ENCODE measurements at regions not wholly inside any gene's neighbourhood (a gene's known extent, or its start where the extent isn't known, plus 50 kb on each side); places are given as distances from the start of the nearest gene placed in this dataset.

DNA sequence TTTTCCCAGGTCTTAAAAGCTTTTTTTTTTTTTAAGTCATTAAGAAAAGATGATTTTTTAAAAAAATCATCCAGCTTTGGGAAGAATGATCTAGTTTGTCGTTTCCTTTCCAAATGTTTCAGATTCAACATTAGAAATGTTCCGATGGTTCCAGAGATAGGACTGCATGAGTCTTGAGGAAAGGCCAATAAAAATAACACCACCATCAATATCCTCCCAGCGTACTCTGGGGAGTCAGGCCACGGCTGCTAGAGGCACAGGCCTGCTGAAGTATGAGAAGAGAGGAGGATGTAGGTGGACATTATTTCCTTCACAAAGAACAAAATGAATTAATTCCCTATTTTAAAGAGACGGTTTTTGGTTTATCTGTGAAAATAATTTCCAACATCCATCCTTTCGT, 60.0 kb upstream of the SHISA2 start:
- DNase-seq (ENCODE audit: low read depth): no peak
- TF ChIP-seq, protein P1, sequence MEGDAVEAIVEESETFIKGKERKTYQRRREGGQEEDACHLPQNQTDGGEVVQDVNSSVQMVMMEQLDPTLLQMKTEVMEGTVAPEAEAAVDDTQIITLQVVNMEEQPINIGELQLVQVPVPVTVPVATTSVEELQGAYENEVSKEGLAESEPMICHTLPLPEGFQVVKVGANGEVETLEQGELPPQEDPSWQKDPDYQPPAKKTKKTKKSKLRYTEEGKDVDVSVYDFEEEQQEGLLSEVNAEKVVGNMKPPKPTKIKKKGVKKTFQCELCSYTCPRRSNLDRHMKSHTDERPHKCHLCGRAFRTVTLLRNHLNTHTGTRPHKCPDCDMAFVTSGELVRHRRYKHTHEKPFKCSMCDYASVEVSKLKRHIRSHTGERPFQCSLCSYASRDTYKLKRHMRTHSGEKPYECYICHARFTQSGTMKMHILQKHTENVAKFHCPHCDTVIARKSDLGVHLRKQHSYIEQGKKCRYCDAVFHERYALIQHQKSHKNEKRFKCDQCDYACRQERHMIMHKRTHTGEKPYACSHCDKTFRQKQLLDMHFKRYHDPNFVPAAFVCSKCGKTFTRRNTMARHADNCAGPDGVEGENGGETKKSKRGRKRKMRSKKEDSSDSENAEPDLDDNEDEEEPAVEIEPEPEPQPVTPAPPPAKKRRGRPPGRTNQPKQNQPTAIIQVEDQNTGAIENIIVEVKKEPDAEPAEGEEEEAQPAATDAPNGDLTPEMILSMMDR (conservative IDR thresholded peaks at IDR 0.05; ENCODE audit: low read depth, low read length): no peak
- H3K4me3 ChIP-seq (ENCODE audit: low read length): no peak overlapping the region

Data from retinal pigment epithelial cell (primary cell).